BE2C (cell line): ENCODE measurements at regions not wholly inside any gene's neighbourhood (a gene's known extent, or its start where the extent isn't known, plus 50 kb on each side); places are given as distances from the start of the nearest gene placed in this dataset.

Source experiments
- DNase-seq: peaks from one replicate; pipeline ENCODE4 v3.0.0-alpha.2; 2020
- H3K27me3 ChIP-seq: fragments of 250-450 bp; sonication (Bioruptor Pico); 2 replicates; pipeline ENCODE4 v1.5.1; 2020; ENCODE audit warnings: mild to moderate bottlenecking
- H3K36me3 ChIP-seq: fragments of 250-450 bp; sonication (Bioruptor Pico); 2 replicates; pipeline ENCODE4 v1.5.1; 2020; ENCODE audit warnings: mild to moderate bottlenecking
- H3K4me1 ChIP-seq: fragments of 250-450 bp; sonication (Bioruptor Pico); 2 replicates; pipeline ENCODE4 v1.5.1; 2020
- H3K4me3 ChIP-seq: 2 replicates; pipeline ENCODE4 v1.5.1; 2011; ENCODE audit warnings: low read depth, low read length
- H3K9me3 ChIP-seq: fragments of 250-450 bp; sonication (Bioruptor Pico); 2 replicates; pipeline ENCODE4 v1.5.1; 2020
- TF ChIP-seq, protein P1 (sequence below): IDR thresholded peaks from 2 replicates; pipeline ENCODE4 v1.5.1; 2012; ENCODE audit warnings: mild to moderate bottlenecking, low read depth, low read length

DNA sequence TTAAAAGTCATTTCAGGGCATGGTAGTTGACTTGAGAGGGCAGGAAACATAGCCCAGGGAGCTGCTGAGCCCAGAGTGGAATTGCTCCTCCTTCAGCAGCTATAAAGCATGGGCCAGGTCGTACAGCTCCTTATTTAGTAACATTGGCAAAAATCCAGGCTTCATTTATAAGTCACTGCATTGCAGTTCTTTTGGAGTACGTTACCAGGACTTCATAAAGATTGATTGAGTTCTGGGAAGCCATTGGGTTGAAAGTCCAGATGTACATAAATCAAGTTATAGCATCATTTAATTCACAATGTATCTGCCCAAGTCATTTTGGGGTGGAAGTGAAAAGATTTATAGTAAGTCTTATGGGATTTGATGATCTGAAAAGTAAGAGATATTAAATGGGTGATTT lies 53.0 kb upstream of the ANKEF1 start:
- no peak overlapping the region for H3K4me3 ChIP-seq
- TF ChIP-seq, protein P1, sequence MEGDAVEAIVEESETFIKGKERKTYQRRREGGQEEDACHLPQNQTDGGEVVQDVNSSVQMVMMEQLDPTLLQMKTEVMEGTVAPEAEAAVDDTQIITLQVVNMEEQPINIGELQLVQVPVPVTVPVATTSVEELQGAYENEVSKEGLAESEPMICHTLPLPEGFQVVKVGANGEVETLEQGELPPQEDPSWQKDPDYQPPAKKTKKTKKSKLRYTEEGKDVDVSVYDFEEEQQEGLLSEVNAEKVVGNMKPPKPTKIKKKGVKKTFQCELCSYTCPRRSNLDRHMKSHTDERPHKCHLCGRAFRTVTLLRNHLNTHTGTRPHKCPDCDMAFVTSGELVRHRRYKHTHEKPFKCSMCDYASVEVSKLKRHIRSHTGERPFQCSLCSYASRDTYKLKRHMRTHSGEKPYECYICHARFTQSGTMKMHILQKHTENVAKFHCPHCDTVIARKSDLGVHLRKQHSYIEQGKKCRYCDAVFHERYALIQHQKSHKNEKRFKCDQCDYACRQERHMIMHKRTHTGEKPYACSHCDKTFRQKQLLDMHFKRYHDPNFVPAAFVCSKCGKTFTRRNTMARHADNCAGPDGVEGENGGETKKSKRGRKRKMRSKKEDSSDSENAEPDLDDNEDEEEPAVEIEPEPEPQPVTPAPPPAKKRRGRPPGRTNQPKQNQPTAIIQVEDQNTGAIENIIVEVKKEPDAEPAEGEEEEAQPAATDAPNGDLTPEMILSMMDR: no peak
- no peaks in the 10 kb centered on the region for H3K36me3 ChIP-seq
- DNase-seq: peak; percentile 14
- H3K9me3 ChIP-seq: no peaks in the 10 kb centered on the region
- H3K4me1 ChIP-seq: no peaks in the 10 kb centered on the region
- peaks cover 12% of the 10 kb centered on the region for H3K27me3 ChIP-seq

DNA sequence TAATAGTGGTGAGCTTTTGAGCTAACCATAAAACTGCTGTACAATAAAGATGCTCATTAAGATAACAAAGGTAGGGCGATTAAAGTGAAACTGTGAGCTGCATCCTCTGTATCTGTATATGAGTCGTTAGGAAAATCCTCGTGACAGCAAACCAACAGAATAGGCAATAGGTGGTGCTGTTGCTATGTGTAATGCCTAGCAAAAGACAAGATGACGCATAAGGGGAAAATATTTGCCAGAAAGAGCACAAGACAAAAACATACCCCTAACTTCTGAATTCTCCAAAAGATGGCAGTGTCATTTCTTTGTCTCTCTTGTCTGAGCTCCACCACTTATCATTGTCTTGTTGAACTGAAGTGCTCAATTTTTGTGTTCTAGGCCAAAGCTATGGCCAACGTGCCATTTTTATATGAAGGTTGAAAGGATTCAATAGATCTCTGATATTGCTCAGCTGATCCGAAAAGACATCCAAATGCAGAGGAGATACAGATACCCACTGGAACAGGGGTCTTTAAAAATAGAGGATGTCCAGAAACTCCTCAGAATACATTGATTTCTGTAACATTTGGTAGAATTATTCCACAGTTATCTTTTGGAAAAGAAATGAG lies 56.3 kb upstream of the ANKEF1 start:
- H3K27me3 ChIP-seq: peaks cover 3% of the 10 kb centered on the region; the same call in 1 of the 2 replicates
- no peaks in the 10 kb centered on the region for H3K36me3 ChIP-seq
- H3K4me1 ChIP-seq: no peaks in the 10 kb centered on the region
- peak; percentile 45 for DNase-seq
- no peak overlapping the region for H3K4me3 ChIP-seq
- TF ChIP-seq, protein P1: peak; percentile 90
- no peaks in the 10 kb centered on the region for H3K9me3 ChIP-seq

DNA sequence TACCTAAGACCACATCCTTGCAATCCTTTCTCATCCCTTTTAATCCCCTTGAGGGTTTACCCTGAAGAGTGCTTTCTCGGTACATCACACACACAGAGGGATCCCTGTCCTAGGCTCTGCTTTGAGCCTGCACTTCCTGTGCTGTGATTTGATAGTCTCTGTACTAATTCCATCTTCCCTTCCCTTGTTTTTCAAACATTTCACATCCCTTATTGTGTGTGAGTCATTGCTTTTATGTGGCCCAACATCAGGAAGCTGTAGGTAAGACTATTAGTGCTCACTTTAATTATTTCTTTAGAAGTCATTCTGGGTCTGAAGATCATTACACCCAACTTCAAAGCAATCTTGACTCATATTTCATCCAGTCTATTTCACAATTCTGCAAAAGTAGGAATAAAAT lies 57.2 kb upstream of the ANKEF1 start:
- H3K9me3 ChIP-seq: no peaks in the 10 kb centered on the region
- no peaks in the 10 kb centered on the region for H3K36me3 ChIP-seq
- H3K4me1 ChIP-seq: no peaks in the 10 kb centered on the region
- TF ChIP-seq, protein P1: no peak
- no peak for DNase-seq
- H3K27me3 ChIP-seq: peaks cover 3% of the 10 kb centered on the region; the same call in 1 of the 2 replicates
- H3K4me3 ChIP-seq: no peak overlapping the region

DNA sequence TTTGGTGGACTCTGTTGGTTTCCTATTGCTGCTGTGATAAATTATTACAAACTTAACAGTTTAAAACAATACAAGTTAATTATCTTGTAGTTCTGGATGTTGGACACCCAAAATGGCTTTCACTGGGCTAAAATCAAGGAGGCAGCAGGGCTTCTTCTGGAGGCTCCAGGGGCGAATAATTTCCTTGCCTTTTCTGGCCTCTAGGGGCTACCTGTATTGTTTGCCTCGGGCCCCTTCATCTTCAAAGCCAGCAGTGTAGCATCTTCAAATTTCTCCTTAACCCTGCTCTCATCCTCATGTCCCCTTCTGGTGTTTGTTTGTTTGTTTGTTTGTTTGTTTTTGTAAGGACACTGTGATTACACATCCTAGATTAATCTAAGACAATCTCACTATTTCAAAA lies 60.5 kb upstream of the ANKEF1 start:
- TF ChIP-seq, protein P1: peak; percentile 45

DNA sequence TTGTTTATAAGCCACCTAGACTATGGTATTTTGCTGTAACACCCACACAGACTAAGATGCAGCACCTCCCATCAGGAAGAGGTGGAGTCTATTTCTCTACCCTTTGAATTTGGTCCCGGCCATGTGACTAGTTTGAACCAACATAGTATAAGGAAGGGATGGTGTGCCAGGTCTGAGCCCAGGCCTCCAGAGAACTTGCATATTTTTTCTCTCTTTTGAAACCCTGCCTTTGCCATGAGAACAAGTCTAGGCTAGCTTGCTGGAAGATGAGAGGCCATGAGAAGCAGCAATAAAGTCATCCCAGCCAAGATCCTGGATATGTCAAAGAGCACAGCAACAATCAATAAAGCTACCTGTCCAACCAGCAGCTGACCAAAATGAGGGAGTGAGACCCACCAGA lies 63.0 kb upstream of the ANKEF1 start:
- Histone ChIP-seq H3K4me1 (no peaks in the 10 kb centered on the region), H3K9me3 (no peaks in the 10 kb centered on the region), H3K4me3 (no peak overlapping the region), H3K27me3 (peaks cover 15% of the 10 kb centered on the region), H3K36me3 (no peaks in the 10 kb centered on the region)
- TF ChIP-seq, protein P1: no peak
- no peak for DNase-seq

More for the DNA sequence above, 60.5 kb upstream of the ANKEF1 start:
- Histone ChIP-seq H3K9me3 (no peaks in the 10 kb centered on the region), H3K4me3 (no peak overlapping the region), H3K36me3 (no peaks in the 10 kb centered on the region), H3K4me1 (no peaks in the 10 kb centered on the region), H3K27me3 (peaks cover 3% of the 10 kb centered on the region; the same call in 1 of the 2 replicates)
- DNase-seq: no peak

DNA sequence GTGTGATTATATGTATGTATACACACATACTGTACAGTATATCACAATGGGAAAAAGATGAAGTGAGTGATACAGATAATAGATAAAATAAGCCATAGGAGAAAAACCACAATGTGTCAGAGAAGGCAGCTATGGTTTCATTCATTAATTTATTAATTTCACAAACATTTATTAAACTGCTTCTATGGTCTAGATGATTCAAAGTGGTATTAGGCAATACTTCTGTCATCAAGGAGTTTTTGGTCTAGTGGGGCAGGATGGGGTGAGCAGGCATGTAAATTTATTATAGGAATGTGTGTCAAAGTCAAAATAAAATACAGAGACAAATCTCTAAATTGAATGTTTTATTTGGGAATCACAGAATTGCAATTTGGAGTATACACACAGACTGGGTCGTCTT lies 65.2 kb upstream of the ANKEF1 start:
- Histone ChIP-seq H3K4me1 (no peaks in the 10 kb centered on the region), H3K9me3 (no peaks in the 10 kb centered on the region), H3K4me3 (no peak overlapping the region), H3K27me3 (peaks cover 15% of the 10 kb centered on the region), H3K36me3 (no peaks in the 10 kb centered on the region)
- TF ChIP-seq, protein P1: no peak
- no peak for DNase-seq
